Transverse colon (tissue), 3 donors: ENCODE measurements at regions not wholly inside any gene's neighbourhood (a gene's known extent, or its start where the extent isn't known, plus 50 kb on each side); places are given as distances from the start of the nearest gene placed in this dataset.

ENCODE experiments used
- EP300 ChIP-seq: sonication (generic); formaldehyde crosslinking; IDR thresholded peaks from one replicate; pipeline ENCODE4 v1.6.1; 2017; ENCODE audit warnings: antibody characterized with exemption, low read depth
- POLR2A ChIP-seq: fragments of 450-650 bp; IDR thresholded peaks from one replicate; pipeline ENCODE4 v1.6.1; 2016; ENCODE audit warnings: antibody characterized with exemption, mild to moderate bottlenecking, moderate library complexity
- TF ChIP-seq, protein P1 (sequence below), 5 experiments: fragments of 200-600 bp in 3 of 5; fragments of 450-650 bp in 2 of 5; sonication (generic) in 3 of 5; IDR thresholded peaks; 1 replicate in 2 of 5; 2 replicates in 3 of 5; pipeline ENCODE4 v1.5.1; 2016 to 2017; ENCODE audit warnings: antibody characterized with exemption in 5 of 5, inconsistent platforms in 3 of 5, mild to moderate bottlenecking in 2 of 5, moderate library complexity in 1 of 5

DNA sequence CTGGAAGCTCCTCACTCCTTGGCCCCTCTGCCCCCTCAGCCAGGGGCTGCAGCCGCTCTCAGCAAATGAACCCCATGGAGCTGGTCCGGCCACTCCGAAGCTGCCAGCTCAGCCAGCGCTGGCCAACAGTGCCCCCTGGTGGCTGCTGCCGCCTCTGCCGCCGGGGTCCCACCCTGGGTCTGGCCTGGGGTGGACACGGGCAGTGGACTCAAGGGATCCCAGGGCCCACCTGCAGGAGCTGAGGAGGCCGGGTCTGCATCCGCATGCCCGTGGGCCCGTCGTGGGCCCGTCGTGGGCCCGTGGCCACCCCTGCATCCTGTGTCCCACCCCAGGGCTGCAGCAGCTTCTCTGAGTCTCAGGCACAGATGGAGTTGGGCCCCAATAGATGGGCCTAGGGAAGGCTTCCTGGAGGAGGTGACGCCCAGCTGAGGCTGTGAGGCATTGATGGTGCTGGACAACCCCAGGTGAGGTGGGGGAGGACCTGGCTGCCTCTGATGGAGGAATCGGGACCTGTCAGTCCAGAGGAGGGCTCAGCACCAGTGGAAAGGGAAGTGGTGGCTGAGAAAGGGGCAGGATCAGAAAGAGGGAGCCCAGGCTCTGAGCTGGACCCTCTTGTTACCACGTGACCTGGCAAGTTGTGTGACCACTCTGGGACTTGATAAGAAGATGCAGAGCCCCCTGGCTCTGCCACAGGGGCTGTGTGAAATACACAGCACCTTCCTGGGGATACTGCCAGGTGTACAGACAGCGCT lies 522.3 kb downstream of the BRD1 start:
- no peak for TF ChIP-seq EP300
- TF ChIP-seq, protein P1, sequence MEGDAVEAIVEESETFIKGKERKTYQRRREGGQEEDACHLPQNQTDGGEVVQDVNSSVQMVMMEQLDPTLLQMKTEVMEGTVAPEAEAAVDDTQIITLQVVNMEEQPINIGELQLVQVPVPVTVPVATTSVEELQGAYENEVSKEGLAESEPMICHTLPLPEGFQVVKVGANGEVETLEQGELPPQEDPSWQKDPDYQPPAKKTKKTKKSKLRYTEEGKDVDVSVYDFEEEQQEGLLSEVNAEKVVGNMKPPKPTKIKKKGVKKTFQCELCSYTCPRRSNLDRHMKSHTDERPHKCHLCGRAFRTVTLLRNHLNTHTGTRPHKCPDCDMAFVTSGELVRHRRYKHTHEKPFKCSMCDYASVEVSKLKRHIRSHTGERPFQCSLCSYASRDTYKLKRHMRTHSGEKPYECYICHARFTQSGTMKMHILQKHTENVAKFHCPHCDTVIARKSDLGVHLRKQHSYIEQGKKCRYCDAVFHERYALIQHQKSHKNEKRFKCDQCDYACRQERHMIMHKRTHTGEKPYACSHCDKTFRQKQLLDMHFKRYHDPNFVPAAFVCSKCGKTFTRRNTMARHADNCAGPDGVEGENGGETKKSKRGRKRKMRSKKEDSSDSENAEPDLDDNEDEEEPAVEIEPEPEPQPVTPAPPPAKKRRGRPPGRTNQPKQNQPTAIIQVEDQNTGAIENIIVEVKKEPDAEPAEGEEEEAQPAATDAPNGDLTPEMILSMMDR (IDR thresholded peaks at IDR 0.05): peak; percentile 67 to 94 (median 85)
- TF ChIP-seq POLR2A: no peak
